Loucy (cell line): ENCODE measurements at regions not wholly inside any gene's neighbourhood (a gene's known extent, or its start where the extent isn't known, plus 50 kb on each side); places are given as distances from the start of the nearest gene placed in this dataset.

Source experiments
- H2AFZ ChIP-seq: fragments of 200-600 bp; sonication (generic); 2 replicates; pipeline ENCODE4 v1.6.0; 2016; ENCODE audit warnings: antibody characterized with exemption, mild to moderate bottlenecking, low read length, moderate library complexity
- H3F3A ChIP-seq: fragments of 200-600 bp; 2 replicates; pipeline ENCODE4 v1.6.0; 2016; ENCODE audit warnings: antibody characterized with exemption, low read depth, mild to moderate bottlenecking
- H3K27me3 ChIP-seq: fragments of 200-600 bp; sonication (generic); 2 replicates; pipeline ENCODE4 v1.6.1; 2014; ENCODE audit warnings: low read length, mild to moderate bottlenecking; ENCODE audit not compliant: insufficient read depth, poor library complexity, severe bottlenecking
- H3K36me3 ChIP-seq: fragments of 200-600 bp; sonication (generic); 2 replicates; pipeline ENCODE4 v1.6.1; 2016; ENCODE audit warnings: low read length; ENCODE audit not compliant: insufficient read depth
- H3K4me1 ChIP-seq: fragments of 200-600 bp; sonication (generic); 2 replicates; pipeline ENCODE4 v1.5.1; 2014; ENCODE audit warnings: low read length, mild to moderate bottlenecking; ENCODE audit not compliant: insufficient read depth, poor library complexity, severe bottlenecking
- H3K4me2 ChIP-seq: fragments of 200-600 bp; sonication (generic); 2 replicates; pipeline ENCODE4 v1.6.0; 2014; ENCODE audit warnings: antibody characterized with exemption, low read length, low read depth, mild to moderate bottlenecking; ENCODE audit not compliant: poor library complexity, severe bottlenecking
- H3K4me3 ChIP-seq: fragments of 200-600 bp; sonication (generic); 2 replicates; pipeline ENCODE4 v1.5.1; 2014; ENCODE audit warnings: low read length, mild to moderate bottlenecking, mixed read lengths; ENCODE audit not compliant: poor library complexity, severe bottlenecking
- H3K79me2 ChIP-seq: fragments of 200-600 bp; sonication (generic); 2 replicates; pipeline ENCODE4 v1.6.1; 2014; ENCODE audit warnings: low read length; ENCODE audit not compliant: insufficient read depth
- H3K9ac ChIP-seq: fragments of 200-600 bp; sonication (generic); 2 replicates; pipeline ENCODE4 v1.6.0; 2014; ENCODE audit warnings: mild to moderate bottlenecking, low read depth, low read length, moderate library complexity; ENCODE audit not compliant: poor library complexity, severe bottlenecking
- H3K9me2 ChIP-seq: fragments of 200-600 bp; sonication (generic); replicated peaks from 2 replicates; pipeline ENCODE4 v1.6.1; 2016; ENCODE audit warnings: low read depth, low read length, mixed read lengths
- H3K9me3 ChIP-seq: fragments of 200-600 bp; sonication (generic); 2 replicates; pipeline ENCODE4 v1.6.1; 2014; ENCODE audit warnings: mild to moderate bottlenecking, antibody characterized with exemption, low read length, low read depth; ENCODE audit not compliant: insufficient read depth
- H4K20me1 ChIP-seq: fragments of 200-600 bp; sonication (generic); 2 replicates; pipeline ENCODE4 v1.6.0; 2014; ENCODE audit warnings: antibody characterized with exemption, low read length, mild to moderate bottlenecking; ENCODE audit not compliant: insufficient read depth, poor library complexity, severe bottlenecking
- CTCF ChIP-seq: fragments of 200-600 bp; sonication (generic); conservative IDR thresholded peaks from 2 replicates; pipeline ENCODE4 v1.5.1; 2014; ENCODE audit warnings: mild to moderate bottlenecking, antibody characterized with exemption, low read length
- EZH2phosphoT487 ChIP-seq: fragments of 200-600 bp; IDR thresholded peaks from 2 replicates; pipeline ENCODE4 v1.6.1; 2018; ENCODE audit warnings: antibody characterized with exemption, mild to moderate bottlenecking, moderate library complexity, borderline replicate concordance

DNA sequence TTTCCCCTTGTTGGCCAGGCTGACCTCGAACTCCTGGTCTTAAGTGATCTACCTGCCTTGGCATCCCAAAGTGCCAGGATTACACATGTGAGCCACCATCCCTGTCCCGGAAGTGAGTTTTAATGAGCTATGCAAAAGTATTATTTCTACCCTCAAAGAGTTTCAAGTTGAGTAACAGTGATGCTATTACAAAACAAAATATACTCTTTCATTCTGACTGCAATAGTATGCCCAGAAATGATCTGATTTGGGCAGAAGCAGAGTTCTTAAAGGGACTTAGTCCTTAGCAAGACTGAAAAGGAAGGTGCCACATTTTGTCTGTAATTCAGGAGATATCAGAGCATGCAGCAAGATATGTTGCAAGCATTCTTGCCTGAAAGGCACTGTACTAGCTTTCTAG lies 375.4 kb downstream of the NUF2 start:
- Histone ChIP-seq H3K4me2 (no peak overlapping the region), H3K9me3 (no peaks in the 10 kb centered on the region), H3K9me2 (no peaks in the 10 kb centered on the region), H3K36me3 (no peaks in the 10 kb centered on the region), H3K9ac (no peak overlapping the region), H3K27me3 (no peaks in the 10 kb centered on the region), H3K79me2 (no peaks in the 10 kb centered on the region), H2AFZ (no peak overlapping the region), H3K4me3 (no peak overlapping the region), H3K4me1 (no peaks in the 10 kb centered on the region), H4K20me1 (no peaks in the 10 kb centered on the region), H3F3A (no peaks in the 10 kb centered on the region)
- TF ChIP-seq CTCF: no peak

DNA sequence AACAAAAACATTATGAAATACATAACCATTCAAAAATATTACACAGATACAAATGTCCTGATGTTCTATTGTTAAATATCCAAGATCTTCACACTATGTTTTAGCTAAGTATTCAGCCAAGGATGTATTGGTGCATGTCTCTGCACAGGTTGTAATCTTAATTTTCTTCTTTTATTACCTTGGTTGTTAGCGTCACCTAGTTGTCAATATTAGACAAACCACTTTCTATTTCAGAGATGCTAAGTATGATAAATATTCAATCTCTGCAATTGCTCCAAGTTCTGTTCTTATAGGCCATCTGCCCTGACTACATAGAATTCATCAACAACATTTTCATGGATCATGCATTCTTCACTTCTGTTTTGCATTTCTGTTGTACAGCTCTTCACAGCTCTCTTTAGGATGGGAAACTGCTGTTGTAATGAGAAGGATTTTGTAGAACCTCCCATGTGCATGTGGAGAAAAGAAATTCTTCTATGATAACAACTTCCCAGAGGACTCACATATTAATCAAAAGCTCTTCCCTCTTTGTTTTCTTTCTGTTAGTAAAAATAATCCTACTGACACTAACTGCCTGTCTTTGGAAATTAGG lies 380.1 kb downstream of the NUF2 start:
- H3K4me1 ChIP-seq: no peaks in the 10 kb centered on the region
- H2AFZ ChIP-seq: no peak overlapping the region
- TF ChIP-seq EZH2phosphoT487: no peak
- TF ChIP-seq CTCF: peak; percentile 39; the same call in 1 of the 2 replicates
- no peaks in the 10 kb centered on the region for H3K9me2 ChIP-seq
- H3K9ac ChIP-seq: no peak overlapping the region
- H3F3A ChIP-seq: no peaks in the 10 kb centered on the region
- no peaks in the 10 kb centered on the region for H3K9me3 ChIP-seq
- no peaks in the 10 kb centered on the region for H3K79me2 ChIP-seq
- no peak overlapping the region for H3K4me2 ChIP-seq
- H4K20me1 ChIP-seq: no peaks in the 10 kb centered on the region
- no peaks in the 10 kb centered on the region for H3K36me3 ChIP-seq
- H3K27me3 ChIP-seq: no peaks in the 10 kb centered on the region
- no peak overlapping the region for H3K4me3 ChIP-seq

GRCh38 chr1:163703794-163704193 lies 382.0 kb downstream of the NUF2 start:
- Histone ChIP-seq H4K20me1 (no peaks in the 10 kb centered on the region), H3K4me1 (no peaks in the 10 kb centered on the region), H3K36me3 (no peaks in the 10 kb centered on the region), H3K9ac (no peak overlapping the region), H3K27me3 (no peaks in the 10 kb centered on the region), H3K79me2 (no peaks in the 10 kb centered on the region), H2AFZ (no peak overlapping the region), H3K4me3 (no peak overlapping the region), H3K9me2 (no peaks in the 10 kb centered on the region), H3F3A (no peaks in the 10 kb centered on the region), H3K9me3 (no peaks in the 10 kb centered on the region), H3K4me2 (no peak overlapping the region)
- TF ChIP-seq EZH2phosphoT487 (no peak), CTCF (no peak)
